NCI-H82 treated with DMSO at 0.1 percent for 48 hours (cell line): ENCODE measurements at regions not wholly inside any gene's neighbourhood (a gene's known extent, or its start where the extent isn't known, plus 50 kb on each side); places are given as distances from the start of the nearest gene placed in this dataset.
"Not testable (repeated sequence)": the region's sequence is repeated elsewhere in the genome, so short reads cannot be mapped to it uniquely, and the experiment has no call there.

Experiments used
- DNase-seq: peaks from one replicate; lab custom pipeline; 2025; ENCODE audit not compliant: unreplicated experiment; lab: John Stamatoyannopoulos, UW

DNA sequence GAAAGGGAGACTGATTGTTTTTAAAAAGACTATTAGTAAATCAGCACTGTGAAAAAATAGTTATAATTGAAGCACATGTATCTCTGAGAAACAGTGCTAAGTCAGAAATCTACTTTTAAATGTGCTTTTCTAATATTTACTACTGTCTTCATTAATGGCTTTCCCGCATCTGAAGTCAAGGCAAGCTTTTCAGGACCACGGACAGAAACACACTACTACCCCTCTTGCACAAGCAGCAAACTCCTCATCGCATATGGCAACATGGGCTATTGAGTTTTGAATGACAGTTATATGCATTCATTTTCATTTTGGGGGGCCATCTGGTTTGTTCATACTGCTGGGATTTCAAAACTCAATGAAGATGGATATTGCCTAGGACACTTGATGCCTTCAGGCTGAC, 433.4 kb upstream of the CAMK1G start:
- no peak for DNase-seq

DNA sequence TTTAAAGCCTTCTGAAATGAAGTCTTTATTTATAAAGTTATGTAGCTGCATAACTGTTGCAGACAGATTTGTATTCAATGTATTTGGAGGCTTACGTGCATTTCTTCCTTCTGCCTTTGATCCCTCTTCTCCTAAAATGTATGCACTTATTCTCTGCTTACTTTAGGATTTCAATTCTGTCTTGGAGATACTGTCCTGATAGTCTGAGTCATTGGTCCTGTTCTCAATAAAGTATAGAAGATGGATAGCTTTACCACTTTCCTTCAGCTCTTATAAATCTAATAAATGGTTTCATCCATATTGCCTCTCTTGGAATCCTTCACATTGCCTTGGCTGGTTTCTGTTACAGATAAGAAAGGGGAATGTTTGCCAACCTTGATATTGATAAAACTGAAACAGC, 430.1 kb upstream of the CAMK1G start:
- DNase-seq, result no peak

GRCh38 chr1:209154912-209155311, 428.6 kb upstream of the CAMK1G start:
- DNase-seq, result no peak

GRCh38 chr1:209155546-209155945, 428.0 kb upstream of the CAMK1G start:
- no peak for DNase-seq

GRCh38 chr1:209156991-209157390, 426.5 kb upstream of the CAMK1G start:
- DNase-seq, result peak; percentile 24

- DNase-seq, result no peak
Measured at GRCh38 chr1:209157546-209158249, 425.8 kb upstream of the CAMK1G start.

DNA sequence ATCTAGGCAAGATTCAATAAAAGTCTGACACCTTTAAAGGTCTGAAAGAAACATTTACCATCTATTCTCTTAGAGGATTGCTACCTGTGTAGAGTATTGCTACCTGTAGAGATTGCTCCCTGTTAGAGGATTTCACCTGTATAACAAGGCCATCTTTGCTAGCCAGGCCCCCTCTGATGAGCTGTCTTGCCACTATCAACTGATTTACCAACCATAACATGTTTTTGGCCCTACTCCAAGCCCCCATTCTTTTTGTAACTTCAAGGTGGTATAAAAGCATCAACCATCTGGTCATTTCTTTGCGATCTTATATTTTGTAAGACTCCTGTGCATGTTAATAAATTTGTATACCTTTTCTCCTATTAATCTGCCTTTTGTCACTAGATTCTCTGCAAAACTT, 424.7 kb upstream of the CAMK1G start:
- no peak for DNase-seq

DNA sequence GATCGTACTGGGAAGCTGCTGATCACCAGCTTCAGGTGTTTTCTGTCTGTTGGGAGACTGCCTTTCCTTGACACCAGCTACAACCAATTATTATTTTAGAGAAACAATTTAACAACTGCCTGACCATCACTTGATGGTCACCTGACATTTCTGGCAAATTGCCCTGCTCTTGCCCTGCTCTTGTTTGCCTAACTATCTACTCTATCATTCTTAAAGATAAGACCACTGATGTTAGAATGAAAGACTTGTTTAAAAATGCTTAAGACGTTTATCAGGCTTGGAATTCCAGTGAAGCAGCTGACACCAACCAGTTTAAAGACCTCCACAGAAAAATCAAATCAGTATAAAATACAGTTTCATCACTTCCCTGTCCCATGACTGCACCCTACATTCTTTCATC, 423.3 kb upstream of the CAMK1G start:
- DNase-seq, result no peak

DNA sequence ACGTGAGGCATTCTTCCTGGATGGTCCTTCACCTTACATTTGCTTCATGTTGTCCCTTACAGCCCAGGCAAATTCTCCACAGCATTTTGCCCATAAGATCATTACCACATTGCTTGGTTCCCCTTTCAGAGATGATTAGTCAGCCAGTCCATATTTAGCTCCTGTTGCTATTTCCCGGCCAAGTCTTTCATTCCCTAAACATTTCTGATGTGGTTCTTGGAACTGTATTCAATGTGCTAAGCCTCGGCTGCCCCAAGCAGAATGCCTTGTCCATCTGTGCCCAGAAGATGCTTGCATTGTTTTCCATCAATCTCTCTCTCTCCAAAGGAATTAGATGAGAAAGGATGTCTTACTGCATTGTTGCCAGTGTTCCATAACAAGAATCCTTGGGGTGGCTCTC, 420.9 kb upstream of the CAMK1G start:
- DNase-seq, result no peak

GRCh38 chr1:209168204-209168603, 415.3 kb upstream of the CAMK1G start:
- DNase-seq, result no peak

GRCh38 chr1:209171151-209171550, 412.4 kb upstream of the CAMK1G start:
- DNase-seq, result no peak

DNA sequence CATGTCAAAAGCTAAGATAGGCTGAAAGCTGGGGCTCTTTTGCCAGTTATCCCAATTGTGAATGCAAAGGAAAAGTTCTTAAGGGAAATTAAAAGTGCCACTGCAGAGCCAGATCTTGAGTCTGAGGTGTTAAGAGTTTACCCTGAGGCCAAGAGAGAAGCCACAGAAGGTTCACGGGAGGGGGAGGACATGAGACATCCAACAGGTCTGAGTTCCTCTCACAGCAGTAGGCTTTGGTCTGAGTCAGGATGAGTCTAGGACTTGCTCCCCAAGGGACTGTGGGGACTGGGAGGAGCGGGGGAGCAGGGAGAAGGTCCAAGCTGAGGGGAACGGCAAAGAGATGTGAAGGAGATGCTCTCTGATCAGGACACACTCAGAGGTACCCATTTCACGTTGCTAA, 411.2 kb upstream of the CAMK1G start:
- no peak for DNase-seq

- DNase-seq, result not testable (repeated sequence)
Measured at GRCh38 chr1:209172792-209173542, 410.5 kb upstream of the CAMK1G start.

- DNase-seq, result not testable (repeated sequence)
Measured at GRCh38 chr1:209173796-209174195, 409.7 kb upstream of the CAMK1G start.

DNA sequence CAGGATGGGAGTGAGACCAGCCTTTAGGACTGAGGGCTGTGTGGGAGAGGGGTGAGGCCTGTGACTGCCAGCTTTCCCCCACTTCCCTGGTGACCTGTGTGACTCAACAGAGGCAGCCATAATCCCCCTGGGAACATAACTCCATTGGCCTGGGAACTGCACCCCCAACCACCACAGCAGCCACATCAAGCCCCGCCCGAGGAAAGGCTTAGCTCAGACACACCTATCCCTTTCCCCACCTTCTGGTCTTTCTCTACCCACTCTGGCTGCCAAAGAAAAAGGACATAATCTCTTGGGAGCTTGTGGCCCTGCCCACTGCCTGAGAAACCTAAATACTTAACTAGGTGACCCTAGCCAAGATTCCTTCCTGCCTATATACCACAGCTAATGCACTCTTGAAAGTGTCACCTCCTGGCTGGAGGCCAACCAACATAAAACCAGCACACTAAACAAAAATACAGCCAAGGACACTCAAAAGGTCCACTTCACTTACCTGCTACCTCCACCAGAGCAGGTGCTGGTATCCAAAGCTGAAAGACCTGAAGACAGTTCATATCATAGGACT, 406.6 kb upstream of the CAMK1G start:
- no peak for DNase-seq

- DNase-seq, result no peak
Measured at GRCh38 chr1:209183195-209183594, 400.3 kb upstream of the CAMK1G start.

DNA sequence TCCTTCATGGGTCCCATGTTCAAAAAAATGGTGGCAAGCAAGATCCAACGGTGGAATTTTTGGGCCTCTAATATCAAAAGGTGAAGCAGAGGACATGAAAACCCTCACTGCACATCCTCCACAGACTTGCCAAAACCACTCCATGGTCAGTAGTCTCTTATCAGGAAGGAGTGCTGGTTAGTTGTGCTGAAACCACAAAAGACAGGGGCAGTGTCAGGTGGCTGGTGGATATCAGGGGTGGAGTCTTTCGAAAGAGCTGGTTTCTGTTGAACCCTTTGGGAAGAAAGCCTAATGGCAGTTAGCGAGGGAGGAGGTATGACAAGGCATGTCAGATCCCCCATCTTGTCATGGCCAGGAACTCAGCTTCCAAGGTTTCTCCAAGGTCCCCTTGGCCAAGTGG, 395.9 kb upstream of the CAMK1G start:
- no peak for DNase-seq

GRCh38 chr1:209190591-209191261, 392.8 kb upstream of the CAMK1G start:
- peak; percentile 77 for DNase-seq

GRCh38 chr1:209191262-209191634, 392.3 kb upstream of the CAMK1G start:
- DNase-seq, result no peak

GRCh38 chr1:209196140-209196539, 387.4 kb upstream of the CAMK1G start:
- DNase-seq, result no peak

- DNase-seq, result no peak
Measured at GRCh38 chr1:209198961-209199750, 384.4 kb upstream of the CAMK1G start.
